Chondrocyte (in vitro differentiated cells): ENCODE measurements at regions not wholly inside any gene's neighbourhood (a gene's known extent, or its start where the extent isn't known, plus 50 kb on each side); places are given as distances from the start of the nearest gene placed in this dataset.

ENCODE experiments used
- DNase-seq: peaks from one replicate; pipeline ENCODE4 v3.0.0; 2021; ENCODE audit warnings: mixed read lengths, low spot score
- H3K27ac Mint-ChIP-seq: one replicate; pipeline ENCODE4 v1.8.0; 2021; ENCODE audit warnings: mild to moderate bottlenecking, moderate library complexity, mixed read lengths; ENCODE audit not compliant: unreplicated experiment
- H3K27me3 Mint-ChIP-seq: 2 replicates; pipeline ENCODE4 v1.8.0; 2021; ENCODE audit warnings: low read depth, mixed read lengths
- H3K36me3 Mint-ChIP-seq: 2 replicates; pipeline ENCODE4 v1.8.0; 2021; ENCODE audit warnings: low read depth, mixed read lengths
- H3K4me1 Mint-ChIP-seq: 2 replicates; pipeline ENCODE4 v1.8.0; 2021; ENCODE audit warnings: low read depth, mild to moderate bottlenecking, mixed read lengths
- H3K4me3 Mint-ChIP-seq: one replicate; pipeline ENCODE4 v1.8.0; 2021; ENCODE audit warnings: mild to moderate bottlenecking, moderate library complexity, mixed read lengths; ENCODE audit not compliant: unreplicated experiment
- H3K9me3 Mint-ChIP-seq: 2 replicates; pipeline ENCODE4 v1.8.0; 2021; ENCODE audit warnings: low read depth, mixed read lengths
- TF ChIP-seq, protein P1 (sequence below): fragments of 200-600 bp; sonication (generic); IDR thresholded peaks from 2 replicates; pipeline ENCODE4 v1.5.0; 2021; ENCODE audit warnings: antibody characterized with exemption, mild to moderate bottlenecking, moderate library complexity

- no peak for DNase-seq
- Mint-ChIP-seq H3K9me3 (peaks cover 16% of the 10 kb centered on the region), H3K4me1 (no peaks in the 10 kb centered on the region), H3K27me3 (no peaks in the 10 kb centered on the region), H3K36me3 (peaks cover 3% of the 10 kb centered on the region), H3K4me3 (no peak overlapping the region), H3K27ac (no peak overlapping the region)
- TF ChIP-seq, protein P1, sequence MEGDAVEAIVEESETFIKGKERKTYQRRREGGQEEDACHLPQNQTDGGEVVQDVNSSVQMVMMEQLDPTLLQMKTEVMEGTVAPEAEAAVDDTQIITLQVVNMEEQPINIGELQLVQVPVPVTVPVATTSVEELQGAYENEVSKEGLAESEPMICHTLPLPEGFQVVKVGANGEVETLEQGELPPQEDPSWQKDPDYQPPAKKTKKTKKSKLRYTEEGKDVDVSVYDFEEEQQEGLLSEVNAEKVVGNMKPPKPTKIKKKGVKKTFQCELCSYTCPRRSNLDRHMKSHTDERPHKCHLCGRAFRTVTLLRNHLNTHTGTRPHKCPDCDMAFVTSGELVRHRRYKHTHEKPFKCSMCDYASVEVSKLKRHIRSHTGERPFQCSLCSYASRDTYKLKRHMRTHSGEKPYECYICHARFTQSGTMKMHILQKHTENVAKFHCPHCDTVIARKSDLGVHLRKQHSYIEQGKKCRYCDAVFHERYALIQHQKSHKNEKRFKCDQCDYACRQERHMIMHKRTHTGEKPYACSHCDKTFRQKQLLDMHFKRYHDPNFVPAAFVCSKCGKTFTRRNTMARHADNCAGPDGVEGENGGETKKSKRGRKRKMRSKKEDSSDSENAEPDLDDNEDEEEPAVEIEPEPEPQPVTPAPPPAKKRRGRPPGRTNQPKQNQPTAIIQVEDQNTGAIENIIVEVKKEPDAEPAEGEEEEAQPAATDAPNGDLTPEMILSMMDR: no peak
These were observed 181.2 kb downstream of the PIK3R1 start for GRCh38 chr5:68396722-68397121.

GRCh38 chr5:68398146-68398812 lies 182.7 kb downstream of the PIK3R1 start:
- Mint-ChIP-seq H3K36me3 (peaks cover 3% of the 10 kb centered on the region), H3K27ac (no peak overlapping the region), H3K4me1 (peaks cover 7% of the 10 kb centered on the region), H3K27me3 (no peaks in the 10 kb centered on the region), H3K9me3 (peaks cover 16% of the 10 kb centered on the region), H3K4me3 (no peak overlapping the region)
- no peak for DNase-seq
- TF ChIP-seq, protein P1: no peak

GRCh38 chr5:68403301-68403700 lies 187.7 kb downstream of the PIK3R1 start:
- H3K4me3 Mint-ChIP-seq: no peak overlapping the region
- H3K9me3 Mint-ChIP-seq: peaks cover 3% of the 10 kb centered on the region
- H3K4me1 Mint-ChIP-seq: peaks cover 35% of the 10 kb centered on the region
- H3K36me3 Mint-ChIP-seq: no peaks in the 10 kb centered on the region
- no peaks in the 10 kb centered on the region for H3K27me3 Mint-ChIP-seq
- DNase-seq: no peak
- TF ChIP-seq, protein P1: no peak
- H3K27ac Mint-ChIP-seq: peak overlapping the region; percentile 60

GRCh38 chr5:68404246-68404645 lies 188.7 kb downstream of the PIK3R1 start:
- H3K27me3 Mint-ChIP-seq: no peaks in the 10 kb centered on the region
- no peak for DNase-seq
- peaks cover 39% of the 10 kb centered on the region for H3K4me1 Mint-ChIP-seq

DNA sequence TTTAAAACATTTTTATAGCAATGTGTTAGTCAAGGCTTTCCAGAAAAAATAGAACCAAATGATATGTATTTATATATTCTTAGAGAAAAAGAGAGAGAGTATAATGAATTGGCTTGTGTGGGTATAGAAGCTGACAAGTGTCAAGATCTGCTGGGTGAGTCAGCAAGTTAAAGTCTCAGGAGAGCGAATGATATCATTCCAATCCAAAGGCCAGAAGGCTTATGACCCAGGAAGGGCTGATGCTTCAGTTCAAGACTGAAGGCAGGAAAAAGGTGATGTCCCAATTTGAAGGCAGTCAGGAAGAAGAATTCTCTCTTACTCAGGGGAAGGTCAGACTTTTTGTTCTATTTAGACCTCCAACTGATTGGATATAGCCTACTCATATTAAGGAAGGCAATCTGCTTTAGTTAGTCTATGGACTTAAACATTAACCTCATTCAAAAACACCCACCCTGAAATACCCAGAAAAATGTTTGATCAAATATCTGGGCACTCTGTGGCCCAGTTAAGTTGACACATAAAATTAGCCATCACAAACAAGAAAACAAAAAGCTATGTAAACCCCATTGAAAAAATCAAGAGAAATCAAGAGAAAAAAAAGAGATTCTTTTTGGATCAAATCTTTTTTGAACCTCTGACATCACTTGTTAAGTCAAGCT lies 189.6 kb downstream of the PIK3R1 start:
- H3K27me3 Mint-ChIP-seq: no peaks in the 10 kb centered on the region
- TF ChIP-seq, protein P1: no peak

More at GRCh38 chr5:68404246-68404645, 188.7 kb downstream of the PIK3R1 start:
- Mint-ChIP-seq H3K9me3 (no peaks in the 10 kb centered on the region), H3K4me3 (no peak overlapping the region), H3K27ac (peak overlapping the region; percentile 24), H3K36me3 (no peaks in the 10 kb centered on the region)
- TF ChIP-seq, protein P1: no peak

More for the DNA sequence above, 189.6 kb downstream of the PIK3R1 start:
- Mint-ChIP-seq H3K4me1 (peaks cover 46% of the 10 kb centered on the region), H3K4me3 (no peak overlapping the region), H3K36me3 (no peaks in the 10 kb centered on the region), H3K27ac (peak overlapping the region; percentile 80), H3K9me3 (no peaks in the 10 kb centered on the region)
- DNase-seq: no peak
